Fibroblast of mammary gland (primary cell): ENCODE measurements at regions not wholly inside any gene's neighbourhood (a gene's known extent, or its start where the extent isn't known, plus 50 kb on each side); places are given as distances from the start of the nearest gene placed in this dataset.

Source experiments
- DNase-seq: peaks from one replicate; pipeline ENCODE4 v3.0.0-alpha.2; 2010; ENCODE audit warnings: low read depth
- H3K4me3 ChIP-seq: 2 replicates; pipeline ENCODE4 v1.5.1; 2011; ENCODE audit warnings: low read depth, mild to moderate bottlenecking, low read length, moderate library complexity; ENCODE audit not compliant: control insufficient read depth
- CTCF ChIP-seq: conservative IDR thresholded peaks from 2 replicates; pipeline ENCODE4 v1.5.1; 2011; ENCODE audit warnings: low read depth, low read length, inconsistent platforms; ENCODE audit not compliant: control insufficient read depth, insufficient read depth

DNA sequence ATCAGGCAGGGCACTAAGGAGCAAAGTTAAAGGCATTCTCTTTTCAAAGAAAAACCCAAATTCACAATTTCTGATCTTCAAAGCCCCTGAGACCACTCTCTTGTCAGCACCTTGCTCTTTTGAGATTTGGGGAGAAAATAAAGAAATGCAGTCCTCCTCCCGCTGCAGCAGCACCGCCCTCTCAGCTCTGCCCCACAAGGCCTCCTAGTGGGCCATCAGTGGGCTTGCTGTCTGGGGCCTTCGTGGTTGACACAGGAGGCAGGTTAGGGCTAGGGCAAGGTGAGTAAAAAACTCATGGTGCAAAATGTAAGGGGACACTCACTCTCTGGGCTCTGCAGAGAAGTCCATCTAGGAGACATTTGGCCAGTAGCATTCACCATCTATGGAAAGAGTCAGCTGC, 67.4 kb upstream of the CTTNBP2NL start:
- no peak for DNase-seq
- no peak for TF ChIP-seq CTCF
- no peak overlapping the region for H3K4me3 ChIP-seq

GRCh38 chr1:112332176-112333150, 63.6 kb upstream of the CTTNBP2NL start:
- TF ChIP-seq CTCF = no peak
- no peak overlapping the region for H3K4me3 ChIP-seq

GRCh38 chr1:112335351-112335750, 60.7 kb upstream of the CTTNBP2NL start:
- TF ChIP-seq CTCF = no peak
- no peak overlapping the region for H3K4me3 ChIP-seq
- DNase-seq = peak; percentile 72

More at GRCh38 chr1:112332176-112333150, 63.6 kb upstream of the CTTNBP2NL start:
- no peak for DNase-seq

DNA sequence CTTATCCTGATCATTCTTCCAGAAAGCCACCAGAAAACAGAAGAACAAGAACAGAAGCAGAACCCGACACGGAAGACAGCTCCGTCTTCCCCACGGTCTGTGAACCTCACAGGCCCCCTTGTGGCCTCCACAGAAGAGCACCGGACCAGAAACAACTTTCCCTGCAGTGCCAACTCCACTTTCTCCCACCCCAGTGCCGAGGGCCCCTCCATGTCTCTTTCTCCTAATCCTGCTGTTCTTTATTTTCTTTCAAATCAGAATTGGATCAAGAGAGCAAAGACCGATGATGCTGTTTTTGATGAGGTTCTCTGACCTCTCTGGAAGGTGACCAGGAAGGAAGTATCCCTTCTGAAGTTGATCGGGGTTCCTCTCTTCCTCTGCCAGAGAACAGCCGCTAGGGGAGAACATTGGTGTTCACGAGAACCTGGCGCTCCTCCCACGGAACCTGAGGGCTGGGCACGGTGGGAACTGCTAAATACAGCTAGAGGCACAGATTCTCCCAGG, 58.9 kb upstream of the CTTNBP2NL start:
- peak; percentile 68 for TF ChIP-seq CTCF
- peak; percentile 56 for DNase-seq
- no peak overlapping the region for H3K4me3 ChIP-seq

- no peak for DNase-seq
- no peak overlapping the region for H3K4me3 ChIP-seq
- no peak for TF ChIP-seq CTCF
Observed at GRCh38 chr1:112341986-112342385, 54.0 kb upstream of the CTTNBP2NL start.

DNA sequence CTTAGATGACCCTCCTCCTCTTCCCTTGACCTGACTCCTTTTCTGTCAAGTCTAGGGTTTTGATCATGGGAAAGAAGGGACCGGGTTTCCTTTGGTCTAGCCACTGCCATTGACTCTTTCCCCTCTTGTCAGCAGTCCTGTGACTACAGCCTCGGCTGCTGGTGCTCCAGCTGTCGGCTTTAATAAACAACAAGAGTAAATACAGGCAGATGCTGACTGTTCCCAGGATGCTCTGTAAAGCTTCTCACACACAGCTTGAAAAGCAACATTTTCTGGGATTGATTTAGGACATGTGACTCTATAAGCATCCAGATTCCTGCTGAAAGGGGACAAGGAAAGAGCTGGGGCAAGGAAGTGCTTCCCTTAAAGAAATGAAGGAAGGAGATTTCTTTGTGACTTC, 53.5 kb upstream of the CTTNBP2NL start:
- no peak for TF ChIP-seq CTCF
- no peak for DNase-seq
- no peak overlapping the region for H3K4me3 ChIP-seq
